Stimulated activated CD4-positive, alpha-beta T cell treated with anti-CD3 and anti-CD28 coated beads, Interleukin-2, amount 100 ng/mL, for 48 hours (primary cell): ENCODE measurements at regions not wholly inside any gene's neighbourhood (a gene's known extent, or its start where the extent isn't known, plus 50 kb on each side); places are given as distances from the start of the nearest gene placed in this dataset.
"Not testable (repeated sequence)": the region's sequence is repeated elsewhere in the genome, so short reads cannot be mapped to it uniquely, and the experiment has no call there.

Experiments used
- DNase-seq, 2 donors: peaks; one replicate each; pipeline ENCODE4 v3.0.0-alpha.2; 2020

- no peak for DNase-seq
These were observed 134.4 kb upstream of the TOP1 start for GRCh38 chr20:40894237-40894630.

GRCh38 chr20:40895182-40895581, 133.4 kb upstream of the TOP1 start:
- DNase-seq = no peak

- DNase-seq = no peak
These were observed 131.6 kb upstream of the TOP1 start for GRCh38 chr20:40896814-40897700.

- DNase-seq = no peak
These were observed 129.3 kb upstream of the TOP1 start for GRCh38 chr20:40899344-40899743.

- DNase-seq = no peak
These were observed 127.9 kb upstream of the TOP1 start for GRCh38 chr20:40900666-40901215.

- no peak for DNase-seq
These were observed 126.0 kb upstream of the TOP1 start for GRCh38 chr20:40902661-40903060.

GRCh38 chr20:40908309-40908708, 120.3 kb upstream of the TOP1 start:
- no peak for DNase-seq

- not testable (repeated sequence) for DNase-seq
These were observed 119.1 kb upstream of the TOP1 start for GRCh38 chr20:40909489-40909888.

- DNase-seq = not testable (repeated sequence)
These were observed 118.2 kb upstream of the TOP1 start for GRCh38 chr20:40910436-40910835.

- not testable (repeated sequence) for DNase-seq
These were observed 117.5 kb upstream of the TOP1 start for GRCh38 chr20:40911152-40911551.

GRCh38 chr20:40913224-40914185, 115.1 kb upstream of the TOP1 start:
- no peak for DNase-seq

GRCh38 chr20:40915756-40916155, 112.9 kb upstream of the TOP1 start:
- DNase-seq = no peak

- DNase-seq = no peak
These were observed 112.3 kb upstream of the TOP1 start for GRCh38 chr20:40916276-40916675.

GRCh38 chr20:40920291-40920690, 108.3 kb upstream of the TOP1 start:
- DNase-seq = no peak

GRCh38 chr20:40922865-40923264, 105.8 kb upstream of the TOP1 start:
- DNase-seq = no peak

GRCh38 chr20:40925829-40926510, 102.7 kb upstream of the TOP1 start:
- no peak for DNase-seq

GRCh38 chr20:40926928-40927327, 101.7 kb upstream of the TOP1 start:
- no peak for DNase-seq

- no peak for DNase-seq
These were observed 98.1 kb upstream of the TOP1 start for GRCh38 chr20:40930561-40930960.

- no peak for DNase-seq
These were observed 97.1 kb upstream of the TOP1 start for GRCh38 chr20:40931410-40932044.

GRCh38 chr20:40932436-40932835, 96.2 kb upstream of the TOP1 start:
- no peak for DNase-seq

GRCh38 chr20:40933758-40934157, 94.9 kb upstream of the TOP1 start:
- DNase-seq = no peak

- no peak for DNase-seq
These were observed 90.6 kb upstream of the TOP1 start for GRCh38 chr20:40938020-40938419.
